ENCODE measurements at regions not wholly inside any gene's neighbourhood (a gene's known extent, or its start where the extent isn't known, plus 50 kb on each side); places are given as distances from the start of the nearest gene placed in this dataset.

DNA sequence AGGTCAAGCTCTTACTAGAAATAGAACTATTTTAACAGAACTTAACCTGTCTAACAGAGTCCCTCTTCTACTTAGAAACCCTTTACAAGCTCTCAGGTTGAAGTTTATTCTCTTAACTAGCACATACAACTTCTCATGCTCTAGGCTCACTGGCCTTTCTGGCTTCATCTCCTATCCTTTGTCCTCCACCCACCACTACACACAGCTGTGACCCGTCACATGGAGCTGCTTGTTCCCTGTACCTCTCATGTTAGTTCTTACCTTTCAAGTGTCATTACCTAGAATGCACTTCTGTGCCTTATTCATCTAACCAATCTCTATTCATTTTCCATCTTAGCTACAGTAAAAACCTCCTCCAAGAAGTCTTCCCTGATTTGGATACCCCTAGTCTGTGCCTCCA lies 89.4 kb upstream of the APC start:
- TF ChIP-seq, protein P1, sequence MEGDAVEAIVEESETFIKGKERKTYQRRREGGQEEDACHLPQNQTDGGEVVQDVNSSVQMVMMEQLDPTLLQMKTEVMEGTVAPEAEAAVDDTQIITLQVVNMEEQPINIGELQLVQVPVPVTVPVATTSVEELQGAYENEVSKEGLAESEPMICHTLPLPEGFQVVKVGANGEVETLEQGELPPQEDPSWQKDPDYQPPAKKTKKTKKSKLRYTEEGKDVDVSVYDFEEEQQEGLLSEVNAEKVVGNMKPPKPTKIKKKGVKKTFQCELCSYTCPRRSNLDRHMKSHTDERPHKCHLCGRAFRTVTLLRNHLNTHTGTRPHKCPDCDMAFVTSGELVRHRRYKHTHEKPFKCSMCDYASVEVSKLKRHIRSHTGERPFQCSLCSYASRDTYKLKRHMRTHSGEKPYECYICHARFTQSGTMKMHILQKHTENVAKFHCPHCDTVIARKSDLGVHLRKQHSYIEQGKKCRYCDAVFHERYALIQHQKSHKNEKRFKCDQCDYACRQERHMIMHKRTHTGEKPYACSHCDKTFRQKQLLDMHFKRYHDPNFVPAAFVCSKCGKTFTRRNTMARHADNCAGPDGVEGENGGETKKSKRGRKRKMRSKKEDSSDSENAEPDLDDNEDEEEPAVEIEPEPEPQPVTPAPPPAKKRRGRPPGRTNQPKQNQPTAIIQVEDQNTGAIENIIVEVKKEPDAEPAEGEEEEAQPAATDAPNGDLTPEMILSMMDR (IDR thresholded peaks at IDR 0.05) = no peak
- TF ChIP-seq POLR2A (IDR thresholded peaks at IDR 0.05; ENCODE audit: low read depth) (no peak), POLR2AphosphoS5 (IDR thresholded peaks at IDR 0.05) (no peak), EP300 (IDR thresholded peaks at IDR 0.05) (no peak)
